ENCODE measurements at regions not wholly inside any gene's neighbourhood (a gene's known extent, or its start where the extent isn't known, plus 50 kb on each side); places are given as distances from the start of the nearest gene placed in this dataset.

DNA sequence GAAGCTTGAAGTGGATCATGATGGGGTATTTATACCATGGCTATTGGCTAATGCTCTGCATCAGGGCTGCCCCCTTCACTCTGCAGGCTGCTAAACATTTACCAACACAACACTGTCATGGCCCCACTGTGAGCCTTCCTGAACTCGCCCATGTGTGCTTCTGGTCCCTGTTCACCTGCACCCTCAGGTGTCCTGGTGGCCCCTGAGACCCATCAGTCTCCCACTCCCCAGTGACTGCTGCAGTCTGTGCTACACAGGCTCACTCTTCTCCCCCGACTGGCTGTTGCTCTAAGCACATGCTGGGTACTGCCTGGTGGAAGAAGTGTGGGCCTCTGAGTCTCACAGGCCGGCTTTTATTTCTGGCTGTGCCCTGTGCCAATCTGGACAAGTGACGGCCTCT lies 183.0 kb upstream of the HS6ST1 start:
- intact Hi-C loops (cut with micrococcal nuclease) = no loop called here
- no peak for ATAC-seq
- H3K9me3 ChIP-seq (ENCODE audit: control insufficient read depth in 2 of 3, low read length in 3 of 3) = no peaks in the 10 kb centered on the region
- DNase-seq = no peak
- ChIA-PET CTCF (no interaction called here), POLR2A (no interaction called here)
- no peaks in the 10 kb centered on the region for H3K27me3 ChIP-seq (ENCODE audit: control insufficient read depth in 2 of 2, insufficient read depth in 2 of 2, low read length in 2 of 2)
- Mint-ChIP-seq H3K27ac (no peak overlapping the region), H3K4me1 (peaks cover 0 to 1% (median 0%) of the 10 kb centered on the region in 7 donors), H3K4me3 (no peak overlapping the region), H3K36me3 (no peaks in the 10 kb centered on the region), H3K27me3 (peaks cover 0 to 5% (median 3%) of the 10 kb centered on the region in 5 donors), H3K9me3 (peaks cover 0 to 2% (median 0%) of the 10 kb centered on the region in 11 donors)
- no peaks in the 10 kb centered on the region for H3K4me1 ChIP-seq (ENCODE audit: control insufficient read depth in 2 of 2, insufficient read depth in 2 of 2, low read length in 2 of 2)
- no peak overlapping the region for H3K27ac ChIP-seq (ENCODE audit: low read depth, low read length)
- no peak overlapping the region for H3K4me3 ChIP-seq (ENCODE audit: low read length)
- H3K36me3 ChIP-seq (ENCODE audit: control insufficient read depth in 2 of 3, insufficient read depth in 3 of 3, low read length in 3 of 3) = no peaks in the 10 kb centered on the region

DNA sequence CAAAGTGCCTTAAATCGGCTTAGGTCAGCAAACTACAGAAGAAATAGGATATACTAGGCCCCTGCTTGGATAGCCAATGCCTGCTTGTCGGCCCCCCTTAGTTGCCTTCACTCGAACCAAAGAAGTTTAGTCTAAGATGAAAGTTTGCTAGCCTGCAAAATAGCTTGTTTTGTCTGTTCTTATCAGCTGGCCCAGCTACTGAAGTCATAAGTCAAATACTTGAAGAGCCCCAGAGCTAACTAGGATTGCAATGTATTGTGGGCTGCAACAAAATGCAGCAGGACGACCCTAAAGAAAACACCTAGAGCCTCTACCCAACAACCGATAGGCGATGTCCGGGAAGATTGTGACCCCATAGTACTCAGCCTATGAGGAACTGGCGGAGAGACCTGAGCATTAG lies 183.5 kb upstream of the HS6ST1 start:
- Mint-ChIP-seq H3K9me3 (peaks cover 0 to 2% (median 0%) of the 10 kb centered on the region in 11 donors), H3K4me3 (no peak overlapping the region), H3K36me3 (no peaks in the 10 kb centered on the region), H3K27ac (no peak overlapping the region), H3K4me1 (peaks cover 0 to 1% (median 0%) of the 10 kb centered on the region in 7 donors), H3K27me3 (peaks cover 0 to 5% (median 3%) of the 10 kb centered on the region in 5 donors)
- Histone ChIP-seq H3K36me3 (ENCODE audit: control insufficient read depth in 2 of 3, insufficient read depth in 3 of 3, low read length in 3 of 3) (no peaks in the 10 kb centered on the region), H3K4me1 (ENCODE audit: control insufficient read depth in 2 of 2, insufficient read depth in 2 of 2, low read length in 2 of 2) (no peaks in the 10 kb centered on the region), H3K27ac (ENCODE audit: low read depth, low read length) (no peak overlapping the region), H3K4me3 (ENCODE audit: low read length) (no peak overlapping the region), H3K27me3 (ENCODE audit: control insufficient read depth in 2 of 2, insufficient read depth in 2 of 2, low read length in 2 of 2) (no peaks in the 10 kb centered on the region), H3K9me3 (ENCODE audit: control insufficient read depth in 2 of 3, low read length in 3 of 3) (no peaks in the 10 kb centered on the region)
- no peak for DNase-seq
- intact Hi-C loops (cut with micrococcal nuclease) = no loop called here
- ATAC-seq = no peak
- ChIA-PET CTCF (no interaction called here), POLR2A (no interaction called here)

DNA sequence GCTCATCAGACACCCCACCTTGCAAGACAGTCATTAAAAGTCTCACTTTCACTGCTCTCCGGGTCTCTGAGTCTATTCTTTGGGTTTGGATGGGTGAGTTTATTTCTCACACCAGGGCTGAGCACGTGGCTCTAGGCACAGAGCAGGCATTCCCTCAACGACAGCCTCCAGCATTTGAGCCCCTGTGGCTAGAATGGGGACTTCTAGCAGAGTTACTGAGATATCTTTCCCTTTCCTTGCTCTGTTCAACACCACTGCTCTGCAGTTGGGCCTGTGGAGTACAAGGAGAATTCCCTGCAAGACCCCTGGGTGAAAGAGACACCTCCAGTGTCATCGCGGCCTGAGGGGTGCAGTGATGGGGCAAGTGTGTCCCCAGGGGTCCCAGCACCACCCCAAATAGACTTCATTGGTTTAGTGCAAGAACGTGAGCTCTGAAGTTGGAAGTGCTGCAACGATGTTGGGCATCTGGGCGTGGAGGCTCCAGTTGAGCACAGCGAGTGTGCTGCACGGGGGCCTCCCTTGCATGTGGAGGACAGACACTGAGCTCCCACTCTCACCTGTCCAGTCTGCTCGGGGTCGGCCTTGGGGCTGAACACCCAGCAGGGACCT lies 184.1 kb upstream of the HS6ST1 start:
- Mint-ChIP-seq H3K27ac (no peak overlapping the region), H3K4me3 (no peak overlapping the region), H3K36me3 (no peaks in the 10 kb centered on the region), H3K9me3 (peaks cover 0 to 2% (median 0%) of the 10 kb centered on the region in 11 donors), H3K4me1 (peaks cover 0 to 1% (median 0%) of the 10 kb centered on the region in 7 donors), H3K27me3 (peaks cover 0 to 5% (median 3%) of the 10 kb centered on the region in 5 donors)
- Histone ChIP-seq H3K4me3 (ENCODE audit: low read length) (no peak overlapping the region), H3K27ac (ENCODE audit: low read depth, low read length) (no peak overlapping the region), H3K36me3 (ENCODE audit: control insufficient read depth in 2 of 3, insufficient read depth in 3 of 3, low read length in 3 of 3) (no peaks in the 10 kb centered on the region), H3K4me1 (ENCODE audit: control insufficient read depth in 2 of 2, insufficient read depth in 2 of 2, low read length in 2 of 2) (no peaks in the 10 kb centered on the region), H3K9me3 (ENCODE audit: control insufficient read depth in 2 of 3, low read length in 3 of 3) (no peaks in the 10 kb centered on the region), H3K27me3 (ENCODE audit: control insufficient read depth in 2 of 2, insufficient read depth in 2 of 2, low read length in 2 of 2) (no peaks in the 10 kb centered on the region)
- intact Hi-C loops (cut with micrococcal nuclease) = no loop called here
- ChIA-PET CTCF (no interaction called here), POLR2A (no interaction called here)
- DNase-seq (no peak), ATAC-seq (no peak)

DNA sequence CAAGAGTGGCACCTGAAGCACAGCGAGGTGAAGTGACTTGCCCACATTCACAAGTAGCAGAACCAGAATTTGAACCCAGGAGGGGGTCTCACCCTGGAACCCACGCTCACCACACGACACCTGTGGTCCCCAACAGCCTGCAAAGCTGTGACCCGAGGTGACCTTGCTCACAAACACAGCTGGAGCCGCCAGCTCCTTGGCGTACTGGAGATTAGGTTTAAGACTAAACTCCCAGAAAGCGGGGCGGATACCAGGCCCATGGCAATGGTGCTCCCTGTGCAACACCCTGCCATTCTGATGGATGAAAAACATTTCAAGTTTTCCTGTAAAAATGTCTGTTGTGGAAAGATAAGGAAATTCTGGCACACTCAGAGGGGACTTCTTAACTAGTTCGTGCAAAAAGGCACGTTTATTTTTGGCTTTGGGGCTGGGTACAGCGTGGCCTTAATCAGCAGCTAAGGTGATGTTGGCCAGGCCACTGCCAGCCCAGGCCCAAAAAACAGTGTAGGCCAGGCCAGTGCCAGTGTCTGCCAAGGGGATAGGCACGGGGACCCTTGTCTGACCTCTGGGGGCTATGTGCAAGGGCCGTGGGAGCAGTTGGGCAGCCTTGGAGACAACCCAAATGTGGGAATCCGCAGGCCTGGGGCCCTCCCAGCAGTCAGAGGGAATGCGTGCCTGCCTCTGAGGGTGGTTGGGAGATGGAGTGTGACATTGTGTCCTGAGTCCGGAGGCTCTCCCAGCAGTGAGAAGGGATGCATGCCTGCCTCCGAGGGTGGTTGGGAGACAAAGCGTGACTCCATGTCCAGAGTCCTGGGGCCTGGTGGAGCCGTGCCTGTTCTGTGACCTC lies 185.0 kb upstream of the HS6ST1 start:
- peaks cover 0 to 5% (median 3%) of the 10 kb centered on the region in 5 donors for H3K27me3 Mint-ChIP-seq
- DNase-seq (no peak), ATAC-seq (no peak)
- no peak overlapping the region for H3K27ac Mint-ChIP-seq
- Histone ChIP-seq H3K36me3 (ENCODE audit: control insufficient read depth in 2 of 3, insufficient read depth in 3 of 3, low read length in 3 of 3) (no peaks in the 10 kb centered on the region), H3K27me3 (ENCODE audit: control insufficient read depth in 2 of 2, insufficient read depth in 2 of 2, low read length in 2 of 2) (no peaks in the 10 kb centered on the region), H3K4me1 (ENCODE audit: control insufficient read depth in 2 of 2, insufficient read depth in 2 of 2, low read length in 2 of 2) (no peaks in the 10 kb centered on the region), H3K4me3 (ENCODE audit: low read length) (no peak overlapping the region), H3K9me3 (ENCODE audit: control insufficient read depth in 2 of 3, low read length in 3 of 3) (no peaks in the 10 kb centered on the region), H3K27ac (ENCODE audit: low read depth, low read length) (no peak overlapping the region)
- intact Hi-C loops (cut with micrococcal nuclease) = no loop called here
- no peak overlapping the region for H3K4me3 Mint-ChIP-seq
- H3K4me1 Mint-ChIP-seq = peaks cover 0 to 1% (median 0%) of the 10 kb centered on the region in 7 donors
- no peaks in the 10 kb centered on the region for H3K36me3 Mint-ChIP-seq
- peaks cover 0 to 2% (median 0%) of the 10 kb centered on the region in 11 donors for H3K9me3 Mint-ChIP-seq
- CTCF ChIA-PET = no interaction called here
- POLR2A ChIA-PET = no interaction called here

DNA sequence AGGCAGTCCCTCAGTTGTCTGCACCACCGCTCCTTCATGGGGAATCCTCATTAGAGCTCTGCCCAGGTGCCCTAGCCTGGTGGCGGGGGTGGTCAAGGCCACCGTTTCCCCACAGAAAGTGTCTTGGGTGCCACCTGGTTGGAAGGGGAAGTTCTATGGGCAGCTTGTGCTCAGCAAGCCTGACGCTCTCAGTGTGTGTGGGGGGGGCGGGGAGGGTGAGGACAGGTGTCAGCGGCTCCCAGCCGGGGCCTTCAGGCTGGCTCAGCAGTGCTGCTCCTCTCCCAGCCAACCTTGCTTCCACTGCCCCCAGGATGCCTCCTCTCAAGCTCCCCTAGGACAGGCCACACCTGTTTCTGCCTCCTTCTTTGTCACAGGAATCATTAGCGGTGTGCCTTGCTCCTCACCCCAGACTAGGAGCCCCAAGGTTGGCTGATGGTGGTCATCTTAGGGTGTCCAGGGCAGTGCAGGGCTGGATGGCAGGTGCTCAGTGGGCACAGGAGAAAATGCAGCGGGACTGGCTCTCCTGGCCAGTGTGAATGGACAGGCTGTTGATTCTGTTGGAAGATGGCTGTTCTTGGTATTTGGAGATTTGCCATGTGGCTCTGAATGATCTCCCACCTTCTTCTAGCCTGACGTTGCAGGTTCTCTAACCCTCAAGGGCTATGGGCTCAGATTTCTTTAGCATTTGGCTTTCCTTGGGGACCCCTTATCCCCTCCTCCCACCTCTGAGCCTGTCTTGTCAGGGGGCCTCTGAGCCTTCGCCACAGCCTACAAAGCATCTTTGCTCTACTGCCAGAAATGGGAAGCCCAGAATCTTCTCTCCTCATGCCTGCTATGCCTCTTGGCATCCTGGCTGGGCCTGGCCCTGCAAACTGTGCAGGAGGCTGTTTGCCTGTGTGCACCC lies 185.8 kb upstream of the HS6ST1 start:
- intact Hi-C loops (cut with micrococcal nuclease) = no loop called here
- Mint-ChIP-seq H3K9me3 (peaks cover 0 to 2% (median 0%) of the 10 kb centered on the region in 11 donors), H3K36me3 (no peaks in the 10 kb centered on the region), H3K27ac (no peak overlapping the region), H3K4me3 (no peak overlapping the region), H3K4me1 (no peaks in the 10 kb centered on the region), H3K27me3 (peaks cover 0 to 3% (median 2%) of the 10 kb centered on the region in 5 donors)
- no peak overlapping the region for H3K4me3 ChIP-seq (ENCODE audit: low read length)
- POLR2A ChIA-PET = no interaction called here
- H3K27ac ChIP-seq (ENCODE audit: low read depth, low read length) = no peak overlapping the region
- H3K27me3 ChIP-seq (ENCODE audit: control insufficient read depth in 2 of 2, insufficient read depth in 2 of 2, low read length in 2 of 2) = no peaks in the 10 kb centered on the region
- ATAC-seq (peak; percentile 38), DNase-seq (no peak)
- CTCF ChIA-PET = no interaction called here
- no peaks in the 10 kb centered on the region for H3K4me1 ChIP-seq (ENCODE audit: control insufficient read depth in 2 of 2, insufficient read depth in 2 of 2, low read length in 2 of 2)
- no peaks in the 10 kb centered on the region for H3K36me3 ChIP-seq (ENCODE audit: control insufficient read depth in 2 of 3, insufficient read depth in 3 of 3, low read length in 3 of 3)
- H3K9me3 ChIP-seq (ENCODE audit: control insufficient read depth in 2 of 3, low read length in 3 of 3) = no peaks in the 10 kb centered on the region

DNA sequence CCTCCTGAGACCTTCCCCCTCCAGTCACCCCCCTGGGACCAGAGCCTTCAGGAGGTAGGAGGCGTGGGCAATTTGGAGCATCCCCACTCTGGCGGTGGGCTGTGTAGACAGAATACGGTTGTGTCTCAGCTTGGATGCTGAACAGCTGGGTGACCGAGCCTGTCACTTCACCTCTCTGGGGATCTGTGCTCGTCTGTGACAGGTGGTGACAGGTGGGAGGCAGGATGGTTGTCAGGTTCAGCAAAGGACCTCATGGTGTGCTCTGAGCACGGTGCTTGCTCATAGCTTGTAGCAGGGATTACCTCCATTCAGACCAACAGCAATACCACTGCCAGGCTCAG lies 186.5 kb upstream of the HS6ST1 start:
- H3K27me3 Mint-ChIP-seq = peaks cover 0 to 3% (median 0%) of the 10 kb centered on the region in 5 donors
- no peak for ATAC-seq

More for the DNA sequence above, 186.5 kb upstream of the HS6ST1 start:
- Mint-ChIP-seq H3K4me1 (no peaks in the 10 kb centered on the region), H3K36me3 (no peaks in the 10 kb centered on the region), H3K9me3 (peaks cover 0 to 2% (median 0%) of the 10 kb centered on the region in 11 donors), H3K4me3 (no peak overlapping the region), H3K27ac (no peak overlapping the region)
- intact Hi-C loops (cut with micrococcal nuclease) = no loop called here
- H3K4me1 ChIP-seq (ENCODE audit: control insufficient read depth in 2 of 2, insufficient read depth in 2 of 2, low read length in 2 of 2) = no peaks in the 10 kb centered on the region
- CTCF ChIA-PET = no interaction called here
- H3K4me3 ChIP-seq (ENCODE audit: low read length) = no peak overlapping the region
- no peak for DNase-seq
- H3K9me3 ChIP-seq (ENCODE audit: control insufficient read depth in 2 of 3, low read length in 3 of 3) = no peaks in the 10 kb centered on the region
- POLR2A ChIA-PET = no interaction called here
- no peak overlapping the region for H3K27ac ChIP-seq (ENCODE audit: low read depth, low read length)
- H3K27me3 ChIP-seq (ENCODE audit: control insufficient read depth in 2 of 2, insufficient read depth in 2 of 2, low read length in 2 of 2) = no peaks in the 10 kb centered on the region
- H3K36me3 ChIP-seq (ENCODE audit: control insufficient read depth in 2 of 3, insufficient read depth in 3 of 3, low read length in 3 of 3) = no peaks in the 10 kb centered on the region

Data from naive thymus-derived CD4-positive, alpha-beta T cell (primary cell).